NCI-H2171 (cell line): ENCODE measurements at regions not wholly inside any gene's neighbourhood (a gene's known extent, or its start where the extent isn't known, plus 50 kb on each side); places are given as distances from the start of the nearest gene placed in this dataset.
A peak's percentile ranks its signal among the peaks of the same experiment; 100 is the strongest.

Source experiments
- DNase-seq: peaks from one replicate; lab custom pipeline; 2025; lab: John Stamatoyannopoulos, UW

DNA sequence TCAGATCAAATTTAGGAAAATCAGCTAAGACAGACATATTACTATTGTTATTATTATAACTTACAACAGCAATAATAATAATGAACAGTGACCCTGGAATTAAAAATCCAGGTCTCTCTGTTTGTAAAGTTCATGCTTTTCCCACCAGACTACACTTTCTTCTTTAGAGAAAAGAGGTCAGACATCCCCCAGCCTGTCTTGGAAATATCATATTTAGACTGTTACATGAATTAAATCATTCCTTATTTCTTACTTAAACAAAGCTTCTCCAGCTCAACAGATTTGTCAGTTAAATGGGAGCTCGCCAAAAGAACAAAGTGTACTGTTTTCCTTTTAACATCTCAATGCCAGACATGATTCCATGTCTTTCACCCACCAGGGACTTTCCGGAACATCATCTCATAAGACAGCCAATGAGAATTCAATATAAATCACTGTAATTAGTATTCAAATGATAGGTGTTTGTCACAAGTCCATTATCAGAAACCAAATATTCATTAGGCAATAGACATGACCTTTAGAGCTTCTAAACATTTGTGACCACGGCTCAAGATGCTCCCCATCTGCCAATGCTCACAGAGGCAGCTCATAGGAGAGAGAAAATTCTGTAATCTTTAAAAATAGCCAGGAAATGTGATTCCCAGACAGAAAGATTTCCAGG, 351.9 kb downstream of the ENC1 start:
- DNase-seq: no peak

DNA sequence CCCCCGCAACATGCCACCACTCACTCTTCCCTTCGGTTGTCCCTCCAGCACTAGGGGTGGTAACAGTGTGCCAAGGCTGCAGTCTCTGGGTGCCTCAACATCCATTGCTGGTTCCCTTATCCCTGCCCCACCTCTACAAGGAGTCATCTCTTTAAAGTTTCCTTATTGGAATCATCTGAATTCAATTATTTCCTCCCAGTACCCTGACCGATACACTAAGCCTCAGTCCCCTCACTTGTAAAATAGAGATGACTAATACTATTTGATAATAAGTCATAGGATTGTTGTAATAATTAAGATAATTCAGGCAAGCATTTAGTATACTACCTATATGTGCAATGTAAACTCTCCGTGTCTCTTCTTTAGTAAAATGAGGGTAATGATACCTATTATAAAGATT, 352.5 kb downstream of the ENC1 start:
- no peak for DNase-seq

DNA sequence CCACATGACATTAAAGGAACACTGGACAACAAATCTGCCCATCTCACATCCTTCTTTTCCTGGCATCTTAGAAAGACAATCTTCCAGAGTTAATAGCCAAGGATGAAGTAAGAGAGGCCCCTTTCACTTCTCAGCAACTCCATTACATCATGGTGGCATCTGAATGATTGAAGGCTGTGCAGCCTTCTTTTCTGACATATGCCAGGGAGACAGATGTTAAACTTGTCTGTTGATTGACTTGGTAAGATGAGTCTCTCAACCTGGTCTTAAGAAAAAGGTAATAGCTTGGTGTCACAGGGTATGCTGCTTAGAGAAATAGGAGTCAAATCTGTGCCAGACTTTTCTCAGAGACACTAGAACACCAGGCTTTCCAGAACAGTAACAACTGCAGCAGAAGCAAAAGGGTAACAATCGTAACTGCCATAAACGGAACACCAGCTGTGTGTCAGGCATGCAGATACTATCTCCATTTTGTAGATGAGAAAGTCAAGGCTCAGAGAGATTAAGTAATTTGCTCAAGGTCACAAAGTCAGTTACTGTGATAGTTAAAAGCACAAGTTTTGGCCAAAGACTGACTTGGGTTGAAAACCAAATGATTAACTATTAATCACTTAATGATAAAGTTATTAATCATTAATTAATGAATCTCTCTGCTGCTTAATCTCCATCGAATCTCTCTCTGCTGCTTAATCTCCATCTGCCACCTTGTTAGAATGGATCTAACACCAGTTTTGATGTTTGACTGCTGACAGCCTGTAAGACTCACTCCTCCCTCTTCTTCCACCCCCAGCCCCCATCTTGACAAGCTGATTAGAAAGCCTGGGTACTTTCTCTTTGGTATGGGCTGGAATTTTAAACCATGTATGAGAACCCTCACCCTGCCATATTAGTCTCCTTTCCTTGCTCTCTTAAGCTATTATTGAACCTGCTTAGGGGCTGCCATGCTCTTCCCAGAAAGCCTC, 353.5 kb downstream of the ENC1 start:
- no peak for DNase-seq

DNA sequence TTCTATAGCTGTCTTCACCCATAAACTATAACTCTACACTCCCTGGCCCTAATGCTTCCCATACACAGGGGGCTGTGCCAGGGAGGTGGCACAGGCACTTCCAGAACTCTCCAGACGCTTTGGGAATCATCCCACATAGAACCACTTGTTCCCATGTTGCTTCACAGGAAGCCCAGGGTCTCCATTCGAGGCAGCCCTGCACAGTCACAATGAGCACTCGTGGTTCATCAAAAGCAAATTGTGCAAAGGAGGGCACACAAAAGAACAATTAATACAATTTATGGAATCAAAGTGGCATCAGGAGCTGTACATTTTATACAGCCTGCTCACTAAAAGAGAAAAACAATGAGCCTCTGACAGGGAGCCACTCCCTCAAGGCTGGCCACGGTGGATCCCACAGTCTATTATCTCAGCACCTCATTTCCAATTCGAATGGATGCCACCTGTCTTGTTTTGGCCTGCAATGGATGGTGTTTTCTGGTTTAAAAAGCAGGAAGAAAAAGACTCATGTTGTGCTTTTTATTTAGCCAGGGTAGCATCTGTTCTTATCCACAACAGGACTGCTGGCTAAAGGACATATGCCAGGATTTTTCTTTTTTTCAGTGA, 354.8 kb downstream of the ENC1 start:
- DNase-seq: no peak

DNA sequence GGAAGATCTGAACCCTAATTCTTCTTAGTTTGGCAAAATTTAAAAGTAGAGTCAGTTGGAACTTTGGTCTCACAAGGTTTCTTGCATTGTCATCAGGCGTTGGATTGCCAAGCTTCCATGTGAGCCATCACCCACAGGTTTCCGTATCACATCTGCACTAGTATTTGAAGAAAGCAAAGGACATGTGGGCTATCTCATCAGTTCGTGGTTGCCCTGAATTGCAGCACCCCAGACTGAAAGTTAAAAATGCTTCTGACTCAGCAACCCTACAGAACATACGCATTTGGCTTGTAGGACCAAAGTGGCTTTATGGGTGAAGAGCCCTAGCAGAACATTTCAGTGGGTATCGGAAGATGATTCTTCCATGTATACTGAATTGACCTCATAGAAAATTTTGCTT, 358.0 kb downstream of the ENC1 start:
- no peak for DNase-seq

DNA sequence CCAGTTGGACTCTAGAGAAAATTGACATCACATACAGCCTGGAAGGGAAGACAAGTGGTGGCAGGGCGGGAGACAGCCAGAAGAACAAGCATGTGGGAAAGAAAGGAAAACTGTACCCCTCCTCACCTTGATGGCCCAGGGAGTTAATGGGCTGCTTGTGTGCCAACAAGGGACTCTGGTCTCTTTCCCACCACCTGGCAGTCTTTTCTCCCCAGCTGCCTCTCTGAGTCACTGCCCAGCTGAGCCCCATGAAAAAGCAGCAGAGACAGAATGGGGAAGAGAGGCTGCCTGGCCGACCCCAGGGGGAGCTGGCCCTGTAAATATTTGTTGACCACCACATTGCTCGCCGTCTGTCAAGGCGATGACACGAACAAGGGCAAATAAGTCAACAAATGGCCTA, 359.4 kb downstream of the ENC1 start:
- DNase-seq: peak; percentile 60

DNA sequence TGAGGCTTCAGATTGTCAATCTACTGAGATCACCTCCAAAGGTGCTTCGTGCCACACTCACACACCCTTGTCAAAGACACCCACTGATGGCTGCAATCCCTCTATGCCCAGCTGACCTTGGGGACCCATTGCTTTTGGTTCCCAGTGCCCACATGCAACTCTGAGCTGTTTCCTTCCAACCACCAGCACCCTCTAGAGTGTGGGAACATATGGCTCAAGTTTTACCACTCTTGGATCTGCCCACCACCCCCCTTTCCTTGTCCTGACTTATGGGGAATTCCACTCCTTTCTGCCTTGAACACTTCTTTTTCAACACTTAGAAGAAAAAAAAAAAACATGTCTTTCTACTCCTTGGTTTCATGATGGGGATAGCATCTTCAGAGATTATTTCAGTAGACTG, 360.2 kb downstream of the ENC1 start:
- no peak for DNase-seq

DNA sequence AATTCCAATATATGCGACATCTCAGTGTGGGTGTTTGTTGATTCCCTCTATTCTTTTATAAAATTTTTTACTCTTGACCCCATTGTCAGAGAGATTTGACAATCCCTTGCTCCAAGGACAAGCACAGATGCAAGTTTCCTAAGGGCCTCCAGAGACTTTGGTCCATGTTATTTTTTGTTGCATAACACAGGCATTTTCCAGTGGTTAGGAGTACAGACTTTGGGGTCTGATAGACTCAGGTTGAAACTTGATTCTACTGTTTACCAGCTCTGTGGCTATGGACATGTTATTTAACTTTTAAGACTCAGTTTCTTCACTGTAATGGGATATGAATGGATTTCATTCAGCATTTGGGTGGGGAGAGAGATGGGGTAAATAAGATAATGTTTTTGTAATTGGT, 361.3 kb downstream of the ENC1 start:
- no peak for DNase-seq

DNA sequence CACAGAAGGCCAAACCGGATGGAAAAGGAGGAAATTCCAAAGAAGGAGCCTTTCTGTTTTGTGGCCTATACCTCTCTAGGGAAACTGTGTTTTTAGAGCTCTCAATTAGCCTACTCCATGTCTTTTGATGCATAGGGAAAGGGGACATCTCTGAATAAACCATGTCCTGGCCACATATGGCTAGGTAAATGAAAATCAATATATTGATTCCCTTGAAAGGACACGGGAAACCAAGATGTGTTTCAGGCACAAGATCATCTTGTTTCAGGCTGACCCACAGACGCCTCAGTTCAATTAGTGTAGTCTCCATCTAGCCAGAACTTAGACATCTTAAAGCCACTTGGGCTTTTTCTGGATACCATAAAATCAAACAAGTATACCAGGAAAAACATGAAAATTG, 363.1 kb downstream of the ENC1 start:
- no peak for DNase-seq

DNA sequence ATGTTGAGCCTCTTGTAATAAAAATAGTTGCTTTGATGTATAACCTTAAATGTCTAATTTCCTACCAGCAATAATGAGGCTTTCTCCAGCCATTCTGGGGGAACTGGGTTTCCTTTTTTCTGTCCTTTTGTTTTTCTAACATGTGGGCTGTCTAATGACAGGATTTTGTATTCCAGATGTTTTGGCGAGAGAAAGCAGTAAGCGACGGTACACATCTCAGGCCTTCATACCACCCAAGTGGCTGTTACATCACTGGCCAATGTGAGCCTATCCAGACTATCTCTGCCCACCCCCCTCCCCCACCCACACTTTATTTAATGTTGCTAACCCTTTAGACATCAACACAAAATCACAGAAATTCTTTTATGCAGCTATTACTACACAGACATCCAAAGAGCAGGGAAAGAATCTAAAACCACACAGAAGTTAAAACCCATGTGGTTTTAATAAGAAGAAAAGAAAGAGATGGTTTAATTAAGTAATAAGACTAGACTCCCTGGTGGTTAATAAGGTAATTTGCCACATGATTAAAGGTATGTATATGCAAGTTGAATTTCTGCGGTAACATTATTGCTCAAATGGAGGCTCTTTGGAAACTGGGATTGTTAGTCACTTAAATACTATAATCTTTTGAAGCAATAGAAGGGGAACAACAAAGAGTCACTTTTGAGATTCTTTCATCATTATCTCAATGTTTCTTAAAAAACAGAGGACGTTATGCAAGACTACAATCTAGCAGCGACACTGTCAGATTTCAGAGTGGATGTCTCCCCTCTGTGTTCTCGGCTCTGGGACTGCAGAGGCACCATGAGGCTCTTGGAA, 365.1 kb downstream of the ENC1 start:
- DNase-seq: no peak

DNA sequence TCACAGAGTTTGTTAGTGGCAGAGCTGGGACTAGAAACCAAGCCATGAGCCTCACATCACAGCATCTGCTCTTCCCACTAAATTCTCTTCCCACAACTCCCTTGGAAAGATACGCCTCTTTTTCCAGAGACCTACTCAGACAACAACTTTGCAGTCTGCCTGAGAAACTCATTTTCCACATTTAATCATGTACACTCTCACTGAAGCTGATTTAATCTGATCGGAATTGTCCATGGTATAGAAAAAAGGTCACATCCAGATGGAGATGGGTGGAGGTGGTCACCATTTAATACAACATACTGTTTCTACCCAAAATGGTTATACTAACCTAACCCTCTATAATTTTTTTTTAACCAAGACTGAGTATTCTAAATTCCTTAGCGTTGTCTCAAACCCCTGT, 366.2 kb downstream of the ENC1 start:
- DNase-seq: no peak

DNA sequence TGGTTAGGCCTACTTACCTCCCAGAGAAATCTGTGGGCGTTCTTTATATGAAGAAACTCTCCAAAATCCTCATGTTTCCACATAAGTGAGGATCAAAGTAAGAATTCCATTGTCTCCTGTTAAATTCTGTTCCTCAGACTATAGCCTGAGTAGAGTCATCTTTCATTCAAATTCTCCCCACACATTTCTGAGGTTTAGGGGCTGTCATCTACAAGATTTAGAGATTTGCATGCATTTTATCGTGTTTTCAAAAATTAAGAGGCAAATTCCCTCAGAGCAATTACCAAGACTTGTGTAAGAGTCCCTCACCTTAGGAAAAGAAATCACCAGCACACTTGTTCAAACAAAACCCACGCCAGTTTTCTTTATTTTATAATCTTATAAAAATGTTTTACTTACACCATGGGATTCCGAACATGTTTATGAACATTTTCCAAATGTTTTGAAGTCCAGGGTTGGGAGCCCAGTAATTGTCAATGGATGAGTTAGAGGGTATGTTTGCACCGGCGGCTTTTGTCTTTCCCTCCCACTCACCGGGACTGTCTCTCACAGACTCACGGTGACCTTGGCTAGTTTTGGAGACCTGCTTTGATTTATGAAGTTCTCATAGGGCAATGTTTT, 367.6 kb downstream of the ENC1 start:
- DNase-seq: no peak

DNA sequence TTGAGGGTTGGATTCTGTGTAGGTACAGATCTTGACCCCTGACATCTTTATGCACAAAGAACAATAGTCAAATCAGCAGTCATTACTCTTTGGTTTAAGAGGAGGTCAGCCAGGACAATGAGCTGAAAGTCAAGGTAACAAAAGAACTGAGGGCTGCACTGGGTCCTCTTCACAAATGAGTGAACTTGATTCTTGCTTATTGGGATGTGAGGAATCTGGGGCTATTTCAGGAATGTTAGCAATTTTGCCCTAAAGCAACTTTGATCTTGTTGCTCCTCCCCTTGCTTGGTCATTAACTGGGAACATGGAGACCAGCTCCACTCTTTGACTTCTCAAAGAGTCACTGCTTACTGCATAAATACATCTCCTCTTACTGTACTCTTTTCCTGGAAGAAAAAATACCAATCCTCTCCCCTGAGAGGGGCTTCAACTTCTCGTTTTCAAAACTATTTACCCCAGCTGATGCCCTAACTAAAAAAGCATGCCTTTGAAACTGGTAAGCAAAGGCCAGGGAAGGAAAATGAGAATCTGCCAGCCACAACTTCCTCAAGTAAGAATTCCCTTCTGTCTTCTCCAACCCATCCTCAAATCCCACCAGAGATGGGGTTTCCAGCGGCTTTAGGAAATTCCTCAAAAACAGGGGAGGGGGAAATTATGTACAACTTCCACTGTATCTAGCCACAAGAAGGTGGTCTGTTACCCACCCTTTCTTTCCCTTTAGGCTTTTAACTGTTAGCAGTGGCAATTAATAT, 368.3 kb downstream of the ENC1 start:
- DNase-seq: no peak

DNA sequence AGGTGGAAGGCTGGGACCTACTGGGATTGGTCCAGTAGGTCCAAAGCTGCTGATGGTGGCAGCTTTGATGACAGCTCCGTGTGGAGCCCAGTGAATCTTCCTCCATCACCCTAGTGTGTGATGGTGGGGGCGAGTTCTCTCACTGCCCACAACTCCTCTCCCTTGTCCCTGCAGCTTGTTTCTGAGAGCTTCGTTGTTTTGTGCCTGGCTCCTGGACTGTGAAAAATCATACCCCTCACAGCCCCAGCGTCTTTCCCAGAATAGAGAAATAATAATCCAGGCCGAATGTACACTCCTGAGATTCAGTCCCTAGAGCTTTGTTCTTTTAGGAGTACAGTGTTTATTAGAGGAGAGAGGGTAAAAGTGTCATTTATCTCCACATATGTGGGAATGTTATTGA, 372.2 kb downstream of the ENC1 start:
- no peak for DNase-seq

DNA sequence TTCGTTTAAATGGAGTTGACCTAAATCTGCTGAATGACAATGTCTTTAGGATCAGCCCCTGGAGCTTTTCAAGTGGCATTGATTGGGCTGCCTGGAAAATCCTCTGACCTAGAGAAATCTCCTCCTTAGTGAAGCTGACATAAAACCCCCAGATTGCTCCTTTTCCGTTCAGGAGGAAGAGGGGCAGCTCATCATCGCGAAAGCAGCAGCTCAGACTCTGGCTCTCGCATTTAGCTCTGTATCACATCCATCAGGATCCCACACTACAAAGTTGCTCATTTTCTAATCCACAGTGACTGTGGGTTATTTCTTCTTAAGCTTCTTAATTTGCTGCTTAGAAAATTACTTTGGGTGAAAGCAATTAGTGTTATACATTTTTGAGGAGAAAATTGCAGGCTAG, 373.7 kb downstream of the ENC1 start:
- DNase-seq: no peak

DNA sequence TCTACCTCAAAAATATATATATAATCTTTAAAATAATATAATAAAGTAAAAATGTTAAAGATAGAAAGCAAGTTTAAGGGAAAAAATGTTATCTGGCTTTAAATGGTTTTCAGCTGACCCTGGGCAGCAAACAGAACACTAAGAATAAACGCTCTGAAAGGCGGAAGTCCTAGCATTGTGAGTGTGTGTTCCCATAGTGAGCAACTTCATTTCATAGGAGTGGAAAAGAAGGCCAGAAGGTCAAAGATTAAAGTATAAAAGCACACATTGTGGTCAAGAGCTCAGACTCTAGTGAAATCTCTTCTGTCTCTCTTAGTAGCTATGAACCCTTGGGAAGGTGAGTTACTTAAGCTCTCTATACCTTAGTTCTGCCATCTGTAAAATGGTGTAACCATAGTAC, 374.4 kb downstream of the ENC1 start:
- no peak for DNase-seq

DNA sequence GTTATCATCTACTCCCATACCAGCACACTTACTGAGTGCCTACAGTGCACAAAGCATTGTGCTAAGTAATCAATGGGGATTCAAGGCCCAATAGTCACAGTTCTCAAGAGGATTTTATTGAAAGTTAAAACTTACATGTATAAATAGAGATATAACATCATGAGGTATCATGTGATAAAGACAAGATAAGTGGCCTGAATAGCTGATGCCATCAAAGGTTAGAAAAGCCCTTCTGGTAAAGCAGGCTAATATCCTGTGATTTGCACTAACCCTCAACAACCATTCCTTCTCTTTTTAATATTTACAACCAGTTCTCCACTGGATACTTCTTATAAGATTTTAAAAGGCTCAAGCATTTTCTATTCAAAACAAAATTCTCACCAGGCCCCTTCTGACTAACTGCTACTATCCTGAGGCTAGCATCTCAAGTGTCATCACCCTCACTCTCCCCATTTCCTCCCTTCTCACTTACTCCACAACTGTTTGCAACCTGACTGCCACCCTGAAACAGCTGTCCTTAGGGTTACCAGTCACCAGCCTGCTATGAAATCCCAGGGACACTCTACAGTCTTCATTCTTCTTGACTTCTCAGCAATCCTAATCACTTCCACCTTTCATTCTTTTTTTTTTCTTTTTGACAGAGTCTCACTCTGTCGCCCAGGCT, 377.9 kb downstream of the ENC1 start:
- DNase-seq: no peak

DNA sequence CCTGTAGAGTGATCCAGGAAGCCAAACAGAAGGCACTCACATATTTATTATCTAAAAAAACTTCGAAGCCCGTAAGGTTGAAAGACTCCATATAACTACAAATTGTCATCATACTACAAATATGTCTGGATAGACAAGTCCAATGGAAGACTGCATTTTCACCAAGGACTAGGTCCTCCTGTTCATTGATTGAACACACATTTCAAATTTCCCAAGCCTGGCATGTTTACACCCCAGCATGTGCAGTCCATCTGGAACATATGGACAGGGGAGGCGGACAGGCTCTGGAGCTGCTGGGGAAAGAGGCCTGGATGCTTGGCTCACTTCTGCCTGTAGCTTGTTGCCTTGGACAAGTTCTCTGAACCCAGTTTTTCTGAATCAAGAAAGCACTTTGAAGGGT, 378.7 kb downstream of the ENC1 start:
- no peak for DNase-seq

DNA sequence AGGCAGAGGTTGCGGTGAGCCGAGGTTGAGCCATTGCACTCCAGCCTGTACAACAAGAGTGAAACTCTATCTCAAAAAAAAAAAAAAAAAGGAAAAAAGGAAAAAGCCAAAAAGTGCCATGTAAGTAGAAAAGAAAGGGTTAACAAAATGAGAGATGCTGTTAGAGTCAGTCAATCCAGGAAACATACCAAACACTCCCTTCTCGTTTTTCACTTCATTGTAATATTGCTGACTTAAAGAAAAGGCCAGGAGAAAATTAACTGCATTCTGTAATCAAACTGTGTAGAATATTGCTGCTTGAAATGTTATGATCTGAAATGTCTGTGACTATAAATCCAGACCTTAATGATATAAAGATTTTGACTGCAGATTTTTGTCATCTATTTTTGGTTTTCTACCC, 379.1 kb downstream of the ENC1 start:
- no peak for DNase-seq

DNA sequence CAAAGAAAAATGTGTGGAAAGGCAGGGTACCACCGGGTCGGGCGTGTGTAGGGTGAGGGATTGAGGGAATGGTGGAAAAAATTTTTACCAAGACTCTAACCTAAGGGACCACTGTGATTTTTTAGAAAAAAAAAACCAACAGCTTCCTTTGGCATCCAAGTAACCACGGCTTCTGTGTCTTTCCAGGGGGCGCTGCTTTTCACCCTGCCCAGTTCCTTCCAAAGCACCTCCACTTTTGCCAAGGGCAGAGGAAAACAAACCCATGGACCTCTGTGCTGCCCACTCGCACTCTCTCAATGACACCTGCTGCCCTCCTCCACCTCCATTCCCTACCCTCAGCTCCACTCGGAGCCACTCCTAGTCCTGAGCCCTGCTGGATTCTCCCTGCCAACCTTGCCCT, 381.0 kb downstream of the ENC1 start:
- DNase-seq: no peak

DNA sequence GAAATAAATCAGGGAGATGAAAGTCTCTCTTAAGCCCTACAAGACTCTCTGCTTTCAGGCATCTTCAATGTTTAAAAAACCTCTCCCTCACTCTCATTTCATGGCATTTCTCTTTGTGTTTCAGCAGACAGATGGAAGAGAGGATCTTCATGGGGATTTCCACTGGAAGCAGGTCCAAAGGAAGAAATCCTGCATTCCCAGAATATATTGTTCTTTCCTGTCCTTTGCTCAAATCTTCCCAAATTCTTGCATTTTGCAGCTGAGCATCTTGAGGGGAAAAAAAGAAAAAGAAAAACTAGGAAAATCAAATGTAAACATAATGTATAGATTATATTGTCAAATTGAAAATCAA, 382.2 kb downstream of the ENC1 start:
- no peak for DNase-seq
